T-cell (primary cell): ENCODE measurements at regions not wholly inside any gene's neighbourhood (a gene's known extent, or its start where the extent isn't known, plus 50 kb on each side); places are given as distances from the start of the nearest gene placed in this dataset.

Experiments used
- ATAC-seq, 4 experiments: fragments of 200-7000 bp in 3 of 4; fragments of 150-1000 bp in 1 of 4; cut with Tn5 transposase; replicated peaks in 1 of 4; 1 replicate in 3 of 4; 2 replicates in 1 of 4; pipeline ENCODE4 v1.10.0; 2021; ENCODE audit warnings: moderate library complexity in 3 of 4, mild to moderate bottlenecking in 2 of 4, moderate number of reproducible peaks in 1 of 4
- CTCF ChIA-PET, 2 donors: fragments of 300-600 bp; sonication (Branson Sonifier 250); formaldehyde crosslinking; loops; one replicate each; lab custom pipeline; 2022; ENCODE audit warnings: antibody characterized with exemption in 2 of 2; lab: Charles Lee
- POLR2A ChIA-PET, 2 donors: fragments of 300-600 bp; sonication (Branson Sonifier 250); formaldehyde crosslinking; loops; one replicate each; lab custom pipeline; 2022; ENCODE audit warnings: antibody characterized with exemption in 2 of 2; lab: Charles Lee
- DNase-seq, 35 experiments: peaks; one replicate each; pipeline versions ENCODE4 v3.0.0 to v3.0.0-alpha.2; 2013 to 2023
- H3K27ac ChIP-seq: one replicate; pipeline ENCODE4 v1.5.1; 2013; ENCODE audit warnings: low read length
- H3K27me3 ChIP-seq, 2 experiments: replicated peaks in 1 of 2; 1 replicate in 1 of 2; 2 replicates in 1 of 2; pipeline versions ENCODE4 v1.6.1 to v1.7.0; 2013; ENCODE audit warnings: low read length in 1 of 2, mixed read lengths in 1 of 2; ENCODE audit not compliant: control insufficient read depth in 2 of 2, insufficient read depth in 2 of 2; ENCODE audit errors: extremely low read depth in 1 of 2
- H3K36me3 ChIP-seq, 2 donors: 1 replicate in 1 of 2; 2 replicates in 1 of 2; pipeline versions ENCODE4 v1.6.1 to v1.7.0; 2013; ENCODE audit warnings: low read length in 1 of 2; ENCODE audit not compliant: control insufficient read depth in 2 of 2, insufficient read depth in 1 of 2; ENCODE audit errors: extremely low read depth in 1 of 2
- H3K4me1 ChIP-seq, 2 experiments: 1 replicate in 1 of 2; 2 replicates in 1 of 2; pipeline versions ENCODE4 v1.6.1 to v1.7.0; 2013; ENCODE audit warnings: low read length in 2 of 2, mixed read lengths in 1 of 2; ENCODE audit not compliant: insufficient read depth in 2 of 2, control insufficient read depth in 1 of 2; ENCODE audit errors: extremely low read depth in 1 of 2
- H3K4me3 ChIP-seq, 2 donors: 1 replicate in 1 of 2; 2 replicates in 1 of 2; pipeline versions ENCODE4 v1.5.1 to v1.7.0; 2013; ENCODE audit warnings: mild to moderate bottlenecking in 2 of 2, low read length in 1 of 2, moderate library complexity in 1 of 2; ENCODE audit not compliant: control insufficient read depth in 1 of 2; ENCODE audit errors: extremely low read depth in 1 of 2
- H3K9me3 ChIP-seq: 2 replicates; pipeline ENCODE4 v1.7.0; 2013
- H3K27ac Mint-ChIP-seq, 2 donors: one replicate each; pipeline ENCODE4 v1.8.0; 2020 to 2021; ENCODE audit warnings: mild to moderate bottlenecking in 2 of 2, mixed read lengths in 2 of 2
- H3K27me3 Mint-ChIP-seq, 2 donors: one replicate each; pipeline ENCODE4 v1.8.0; 2021 to 2022; ENCODE audit warnings: mixed read lengths in 2 of 2
- H3K36me3 Mint-ChIP-seq: one replicate; pipeline ENCODE4 v1.8.0; 2021; ENCODE audit warnings: mixed read lengths
- H3K4me1 Mint-ChIP-seq, 3 donors: one replicate each; pipeline ENCODE4 v1.8.0; 2020 to 2022; ENCODE audit warnings: mixed read lengths in 3 of 3, mild to moderate bottlenecking in 1 of 3
- H3K4me3 Mint-ChIP-seq, 3 donors: one replicate each; pipeline ENCODE4 v1.8.0; 2020 to 2022; ENCODE audit warnings: mild to moderate bottlenecking in 3 of 3, mixed read lengths in 3 of 3, moderate library complexity in 3 of 3
- H3K9me3 Mint-ChIP-seq, 3 donors: one replicate each; pipeline ENCODE4 v1.8.0; 2020 to 2022; ENCODE audit warnings: mixed read lengths in 3 of 3
- WGBS: methylation state at CpG from one replicate; pipeline ENCODE4 v1.1.5; 2013; ENCODE audit warnings: missing lambda C conversion rate; ENCODE audit not compliant: insufficient coverage; 5-methylcytosine and 5-hydroxymethylcytosine counted together

- no peaks in the 10 kb centered on the region for H3K9me3 ChIP-seq
- H3K4me1 Mint-ChIP-seq = no peaks in the 10 kb centered on the region
- no peak overlapping the region for H3K4me3 ChIP-seq
- no peaks in the 10 kb centered on the region for H3K27me3 Mint-ChIP-seq
- WGBS = no CpG with 5 or more reads among the region's 5 CpGs
- no peak overlapping the region for H3K4me3 Mint-ChIP-seq
- no peak overlapping the region for H3K27ac Mint-ChIP-seq
- no peaks in the 10 kb centered on the region for H3K36me3 Mint-ChIP-seq
- ATAC-seq (no peak), DNase-seq (no peak)
- H3K27ac ChIP-seq = no peak overlapping the region
- H3K27me3 ChIP-seq = no peaks in the 10 kb centered on the region
- peaks cover 0 to 20% (median 3%) of the 10 kb centered on the region in 3 donors for H3K9me3 Mint-ChIP-seq
- H3K4me1 ChIP-seq = no peaks in the 10 kb centered on the region
- POLR2A ChIA-PET = no interaction called here
- CTCF ChIA-PET = no interaction called here
- no peaks in the 10 kb centered on the region for H3K36me3 ChIP-seq
Measured at GRCh38 chr13:93147946-93148345, 78.7 kb upstream of the GPC6 start.

- no peaks in the 10 kb centered on the region for H3K4me1 ChIP-seq
- H3K9me3 ChIP-seq = no peaks in the 10 kb centered on the region
- no peak overlapping the region for H3K27ac Mint-ChIP-seq
- no peaks in the 10 kb centered on the region for H3K27me3 Mint-ChIP-seq
- H3K27me3 ChIP-seq = no peaks in the 10 kb centered on the region
- no peaks in the 10 kb centered on the region for H3K36me3 Mint-ChIP-seq
- H3K4me3 Mint-ChIP-seq = no peak overlapping the region
- peaks cover 0 to 20% (median 3%) of the 10 kb centered on the region in 3 donors for H3K9me3 Mint-ChIP-seq
- no peaks in the 10 kb centered on the region for H3K36me3 ChIP-seq
- H3K4me1 Mint-ChIP-seq = no peaks in the 10 kb centered on the region
- DNase-seq (no peak), ATAC-seq (no peak)
- no peak overlapping the region for H3K27ac ChIP-seq
- no peak overlapping the region for H3K4me3 ChIP-seq
- CTCF ChIA-PET = no interaction called here
- POLR2A ChIA-PET = no interaction called here
Measured at GRCh38 chr13:93151277-93151676, 75.3 kb upstream of the GPC6 start.

- H3K36me3 Mint-ChIP-seq = no peaks in the 10 kb centered on the region
- H3K27ac Mint-ChIP-seq = no peak overlapping the region
- H3K4me3 Mint-ChIP-seq = no peak overlapping the region
- H3K4me1 ChIP-seq = no peaks in the 10 kb centered on the region
- peaks cover 2 to 9% (median 5%) of the 10 kb centered on the region in 3 donors for H3K9me3 Mint-ChIP-seq
- no peaks in the 10 kb centered on the region for H3K9me3 ChIP-seq
- H3K27me3 ChIP-seq = no peaks in the 10 kb centered on the region
- H3K27me3 Mint-ChIP-seq = no peaks in the 10 kb centered on the region
- H3K27ac ChIP-seq = no peak overlapping the region
- DNase-seq = no peak
- ChIA-PET POLR2A (no interaction called here), CTCF (no interaction called here)
- H3K4me1 Mint-ChIP-seq = no peaks in the 10 kb centered on the region
- no peak overlapping the region for H3K4me3 ChIP-seq
- no peaks in the 10 kb centered on the region for H3K36me3 ChIP-seq
- no peak for ATAC-seq
Measured at GRCh38 chr13:93158565-93158964, 68.0 kb upstream of the GPC6 start.

- Histone ChIP-seq H3K36me3 (no peaks in the 10 kb centered on the region), H3K27me3 (no peaks in the 10 kb centered on the region), H3K4me1 (no peaks in the 10 kb centered on the region), H3K4me3 (no peak overlapping the region), H3K27ac (no peak overlapping the region), H3K9me3 (no peaks in the 10 kb centered on the region)
- ATAC-seq (no peak), DNase-seq (no peak)
- Mint-ChIP-seq H3K27me3 (no peaks in the 10 kb centered on the region), H3K36me3 (no peaks in the 10 kb centered on the region), H3K4me1 (no peaks in the 10 kb centered on the region), H3K4me3 (no peak overlapping the region), H3K27ac (no peak overlapping the region), H3K9me3 (peaks cover 2 to 15% (median 7%) of the 10 kb centered on the region in 3 donors)
- POLR2A ChIA-PET = interaction anchor here in 1 of 2 donors (0.6 kb wide), 1 partner anchor 27 kb away, joined by 3 read pairs; no protein-coding TSS in a partner anchor
- CTCF ChIA-PET = no interaction called here
Measured at GRCh38 chr13:93169980-93170379, 56.6 kb upstream of the GPC6 start.

- no peak overlapping the region for H3K27ac ChIP-seq
- H3K4me3 Mint-ChIP-seq = no peak overlapping the region
- peaks cover 2 to 18% (median 12%) of the 10 kb centered on the region in 3 donors for H3K9me3 Mint-ChIP-seq
- no peaks in the 10 kb centered on the region for H3K36me3 Mint-ChIP-seq
- no peaks in the 10 kb centered on the region for H3K4me1 ChIP-seq
- ChIA-PET POLR2A (no interaction called here), CTCF (no interaction called here)
- H3K27me3 Mint-ChIP-seq = no peaks in the 10 kb centered on the region
- no peak overlapping the region for H3K27ac Mint-ChIP-seq
- no peaks in the 10 kb centered on the region for H3K36me3 ChIP-seq
- H3K4me3 ChIP-seq = no peak overlapping the region
- no CpG with 5 or more reads among the region's 1 CpG for WGBS
- DNase-seq = no peak
- no peaks in the 10 kb centered on the region for H3K9me3 ChIP-seq
- H3K4me1 Mint-ChIP-seq = no peaks in the 10 kb centered on the region
- no peak for ATAC-seq
- H3K27me3 ChIP-seq = no peaks in the 10 kb centered on the region
Measured at GRCh38 chr13:93172109-93172508, 54.5 kb upstream of the GPC6 start.

- Mint-ChIP-seq H3K27me3 (no peaks in the 10 kb centered on the region), H3K36me3 (no peaks in the 10 kb centered on the region), H3K27ac (no peak overlapping the region), H3K4me3 (no peak overlapping the region), H3K9me3 (peaks cover 2 to 18% (median 12%) of the 10 kb centered on the region in 3 donors), H3K4me1 (no peaks in the 10 kb centered on the region)
- DNase-seq (no peak), ATAC-seq (no peak)
- ChIA-PET CTCF (interaction anchor here in 1 of 2 donors (0.7 kb wide), 1 partner anchor 1221 kb away, joined by 3 read pairs; no protein-coding TSS in a partner anchor), POLR2A (no interaction called here)
- no peak overlapping the region for H3K4me3 ChIP-seq
- no peaks in the 10 kb centered on the region for H3K27me3 ChIP-seq
- no CpG with 5 or more reads among the region's 1 CpG for WGBS
- no peaks in the 10 kb centered on the region for H3K4me1 ChIP-seq
- H3K27ac ChIP-seq = no peak overlapping the region
- H3K36me3 ChIP-seq = no peaks in the 10 kb centered on the region
- no peaks in the 10 kb centered on the region for H3K9me3 ChIP-seq
Measured at GRCh38 chr13:93173654-93174053, 53.0 kb upstream of the GPC6 start.

GRCh38 chr13:93174260-93174659 lies 52.3 kb upstream of the GPC6 start:
- Mint-ChIP-seq H3K36me3 (no peaks in the 10 kb centered on the region), H3K27ac (no peak overlapping the region), H3K27me3 (no peaks in the 10 kb centered on the region), H3K4me1 (no peaks in the 10 kb centered on the region), H3K9me3 (peaks cover 2 to 18% (median 12%) of the 10 kb centered on the region in 3 donors), H3K4me3 (no peak overlapping the region)
- no CpG with 5 or more reads among the region's 3 CpGs for WGBS
- no peak for ATAC-seq
- H3K27me3 ChIP-seq = no peaks in the 10 kb centered on the region
- no peak for DNase-seq
- no peak overlapping the region for H3K4me3 ChIP-seq
- H3K27ac ChIP-seq = no peak overlapping the region
- POLR2A ChIA-PET = no interaction called here
- CTCF ChIA-PET = no interaction called here
- no peaks in the 10 kb centered on the region for H3K9me3 ChIP-seq
- no peaks in the 10 kb centered on the region for H3K36me3 ChIP-seq
- H3K4me1 ChIP-seq = no peaks in the 10 kb centered on the region
